ENCODE measurements at regions not wholly inside any gene's neighbourhood (a gene's known extent, or its start where the extent isn't known, plus 50 kb on each side); places are given as distances from the start of the nearest gene placed in this dataset.

DNA sequence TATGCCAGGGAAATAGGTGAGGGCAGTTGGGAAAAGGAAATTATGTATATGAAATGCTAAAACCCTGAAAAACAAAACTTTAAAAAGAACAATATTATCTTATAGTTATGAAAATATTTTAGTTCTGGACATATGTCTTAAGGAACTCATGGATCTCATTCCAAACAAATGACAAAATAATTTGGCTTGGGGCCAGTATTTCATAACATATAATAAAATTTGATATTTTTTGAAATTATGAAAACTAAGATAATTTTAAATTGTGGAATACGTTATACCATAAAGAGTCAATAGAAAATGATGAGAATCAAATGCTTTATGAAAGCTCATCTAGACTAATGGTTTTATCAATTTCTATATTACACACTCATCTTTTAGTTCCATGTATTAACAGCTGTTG, 173.8 kb upstream of the DCN start:
- Mint-ChIP-seq H3K27ac (ENCODE audit: low read depth, unreplicated experiment) (no peak overlapping the region), H3K27me3 (ENCODE audit: insufficient read depth, unreplicated experiment) (peaks cover 31% of the 10 kb centered on the region), H3K4me3 (ENCODE audit: unreplicated experiment) (no peak overlapping the region), H3K4me1 (ENCODE audit: insufficient read depth, unreplicated experiment) (peaks cover 4% of the 10 kb centered on the region), H3K36me3 (ENCODE audit: insufficient read depth, unreplicated experiment) (no peaks in the 10 kb centered on the region), H3K9me3 (ENCODE audit: unreplicated experiment) (no peaks in the 10 kb centered on the region)
- intact Hi-C loops (cut with micrococcal nuclease) = no loop called here
- POLR2A ChIA-PET = interaction anchor here (0.7 to 2.0 kb wide), 3 partner anchors 10 to 181 kb away, joined by 3 to 6 read pairs (median 5); no protein-coding TSS in a partner anchor
- DNase-seq (ENCODE audit: unreplicated experiment) = no peak
- CTCF ChIA-PET = interaction anchor here (0.6 to 3.5 kb wide), 14 partner anchors 9 to 1772 kb away, joined by 3 to 18 read pairs (median 4); no protein-coding TSS in a partner anchor
- TF ChIP-seq, protein P1, sequence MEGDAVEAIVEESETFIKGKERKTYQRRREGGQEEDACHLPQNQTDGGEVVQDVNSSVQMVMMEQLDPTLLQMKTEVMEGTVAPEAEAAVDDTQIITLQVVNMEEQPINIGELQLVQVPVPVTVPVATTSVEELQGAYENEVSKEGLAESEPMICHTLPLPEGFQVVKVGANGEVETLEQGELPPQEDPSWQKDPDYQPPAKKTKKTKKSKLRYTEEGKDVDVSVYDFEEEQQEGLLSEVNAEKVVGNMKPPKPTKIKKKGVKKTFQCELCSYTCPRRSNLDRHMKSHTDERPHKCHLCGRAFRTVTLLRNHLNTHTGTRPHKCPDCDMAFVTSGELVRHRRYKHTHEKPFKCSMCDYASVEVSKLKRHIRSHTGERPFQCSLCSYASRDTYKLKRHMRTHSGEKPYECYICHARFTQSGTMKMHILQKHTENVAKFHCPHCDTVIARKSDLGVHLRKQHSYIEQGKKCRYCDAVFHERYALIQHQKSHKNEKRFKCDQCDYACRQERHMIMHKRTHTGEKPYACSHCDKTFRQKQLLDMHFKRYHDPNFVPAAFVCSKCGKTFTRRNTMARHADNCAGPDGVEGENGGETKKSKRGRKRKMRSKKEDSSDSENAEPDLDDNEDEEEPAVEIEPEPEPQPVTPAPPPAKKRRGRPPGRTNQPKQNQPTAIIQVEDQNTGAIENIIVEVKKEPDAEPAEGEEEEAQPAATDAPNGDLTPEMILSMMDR (IDR thresholded peaks at IDR 0.05; ENCODE audit: unreplicated experiment) = no peak
- BruUV-seq (replicated peaks) = no TSS peak

DNA sequence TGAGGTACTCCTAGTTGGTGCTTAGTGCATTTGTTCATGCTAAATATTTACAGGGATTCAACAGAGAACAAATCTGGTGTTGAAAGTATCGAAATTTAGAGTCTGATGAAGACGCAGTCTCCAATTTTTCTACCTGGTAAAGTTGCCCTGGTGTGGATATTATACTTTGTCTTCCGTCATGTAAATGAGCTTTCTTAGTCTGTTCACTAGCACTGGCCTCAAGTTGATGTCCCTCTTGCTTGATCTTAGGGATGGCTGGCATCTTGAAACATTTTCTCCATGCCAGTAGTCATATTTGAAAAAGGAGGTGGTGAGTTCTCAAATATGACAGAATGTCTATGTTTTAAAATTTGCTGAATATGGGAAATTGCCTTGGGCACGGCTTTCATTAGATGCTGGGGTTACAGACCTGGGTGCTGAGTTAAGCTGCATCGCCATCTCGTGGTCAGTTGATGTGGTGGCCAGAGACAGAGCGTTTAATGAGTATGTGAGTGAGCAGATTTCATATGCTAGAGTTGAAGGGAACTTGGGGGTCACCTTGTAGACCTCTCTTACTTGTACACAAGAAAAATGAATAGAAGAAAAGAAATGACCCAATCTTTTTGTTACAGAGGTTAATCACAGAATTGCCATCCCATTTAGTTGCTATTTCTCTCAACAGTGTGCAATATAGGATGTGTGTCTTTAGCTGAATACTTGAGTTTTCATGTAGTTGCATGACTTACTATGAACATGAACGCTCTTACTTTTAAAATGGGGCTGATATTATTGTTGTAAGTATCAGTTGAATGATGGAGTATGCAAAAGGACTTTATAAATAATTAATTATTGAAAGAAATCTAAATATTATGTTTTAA, 172.8 kb upstream of the DCN start:
- no peak overlapping the region for H3K27ac Mint-ChIP-seq (ENCODE audit: low read depth, unreplicated experiment)
- no peaks in the 10 kb centered on the region for H3K36me3 Mint-ChIP-seq (ENCODE audit: insufficient read depth, unreplicated experiment)
- H3K4me3 Mint-ChIP-seq (ENCODE audit: unreplicated experiment) = no peak overlapping the region
- intact Hi-C loops (cut with micrococcal nuclease) = loop anchor here (1.0 kb wide), 3 partner anchors 177 to 410 kb away; no protein-coding TSS in a partner anchor
- no TSS peak for BruUV-seq (replicated peaks)
- DNase-seq (ENCODE audit: unreplicated experiment) = peak; percentile 81
- H3K4me1 Mint-ChIP-seq (ENCODE audit: insufficient read depth, unreplicated experiment) = peaks cover 4% of the 10 kb centered on the region
- ChIA-PET POLR2A (interaction anchor here (0.7 to 2.0 kb wide), 6 partner anchors 10 to 426 kb away, joined by 3 to 6 read pairs (median 4); no protein-coding TSS in a partner anchor), CTCF (interaction anchor here (0.5 to 3.6 kb wide), 35 partner anchors 10 to 1771 kb away, joined by 3 to 18 read pairs (median 3); no protein-coding TSS in a partner anchor)
- H3K9me3 Mint-ChIP-seq (ENCODE audit: unreplicated experiment) = no peaks in the 10 kb centered on the region
- TF ChIP-seq, protein P1 (IDR thresholded peaks at IDR 0.05; ENCODE audit: unreplicated experiment) = peak; percentile 80
- peaks cover 32% of the 10 kb centered on the region for H3K27me3 Mint-ChIP-seq (ENCODE audit: insufficient read depth, unreplicated experiment)

DNA sequence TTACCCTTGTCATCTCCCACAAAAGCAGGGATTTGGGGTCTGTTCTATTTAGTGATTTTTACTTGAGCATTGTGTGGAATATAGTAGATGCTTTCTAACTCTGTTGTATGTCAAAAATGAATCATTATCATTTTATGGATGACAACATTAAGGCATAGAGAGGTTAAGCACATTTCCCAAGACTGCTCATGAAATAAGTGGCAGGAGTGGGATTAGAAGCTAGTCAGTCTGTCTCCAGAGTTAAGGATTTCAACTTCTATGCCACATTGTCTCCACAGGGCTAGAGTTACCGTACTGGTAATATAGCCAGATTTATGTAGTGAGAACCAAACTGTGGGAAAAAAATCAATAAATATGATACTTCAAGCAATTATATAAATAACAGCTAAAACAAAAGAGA, 170.6 kb upstream of the DCN start:
- Mint-ChIP-seq H3K4me1 (ENCODE audit: insufficient read depth, unreplicated experiment) (peaks cover 4% of the 10 kb centered on the region), H3K27ac (ENCODE audit: low read depth, unreplicated experiment) (no peak overlapping the region), H3K36me3 (ENCODE audit: insufficient read depth, unreplicated experiment) (no peaks in the 10 kb centered on the region), H3K9me3 (ENCODE audit: unreplicated experiment) (no peaks in the 10 kb centered on the region), H3K4me3 (ENCODE audit: unreplicated experiment) (no peak overlapping the region), H3K27me3 (ENCODE audit: insufficient read depth, unreplicated experiment) (peaks cover 49% of the 10 kb centered on the region)
- ChIA-PET CTCF (interaction anchor here (0.6 to 3.6 kb wide), 11 partner anchors 8 to 409 kb away, joined by 3 to 18 read pairs (median 6); no protein-coding TSS in a partner anchor), POLR2A (no interaction called here)
- no TSS peak for BruUV-seq (replicated peaks)
- intact Hi-C loops (cut with micrococcal nuclease) = no loop called here
- TF ChIP-seq, protein P1 (IDR thresholded peaks at IDR 0.05; ENCODE audit: unreplicated experiment) = no peak
- DNase-seq (ENCODE audit: unreplicated experiment) = no peak

DNA sequence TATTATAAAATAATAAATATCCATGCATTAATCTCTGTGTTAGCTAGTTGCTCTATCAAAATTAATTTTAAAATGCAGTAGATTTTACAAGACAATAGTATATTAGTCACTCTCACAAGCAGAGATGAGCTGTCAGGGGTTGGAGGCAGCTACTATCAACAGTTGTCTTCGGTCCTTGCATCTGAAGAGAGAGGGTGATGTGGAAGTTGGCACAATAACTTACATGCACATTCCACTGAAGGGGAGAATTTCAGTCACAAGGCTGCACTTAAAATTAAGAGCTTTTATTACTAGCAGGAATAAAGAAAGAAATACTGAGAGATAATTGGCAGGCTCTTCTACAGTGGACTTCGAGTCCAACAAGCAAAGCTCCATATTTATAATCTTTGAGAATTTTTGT, 166.9 kb upstream of the DCN start:
- no peak for DNase-seq (ENCODE audit: unreplicated experiment)
- intact Hi-C loops (cut with micrococcal nuclease) = no loop called here
- Mint-ChIP-seq H3K4me1 (ENCODE audit: insufficient read depth, unreplicated experiment) (no peaks in the 10 kb centered on the region), H3K27ac (ENCODE audit: low read depth, unreplicated experiment) (no peak overlapping the region), H3K9me3 (ENCODE audit: unreplicated experiment) (no peaks in the 10 kb centered on the region), H3K36me3 (ENCODE audit: insufficient read depth, unreplicated experiment) (no peaks in the 10 kb centered on the region), H3K27me3 (ENCODE audit: insufficient read depth, unreplicated experiment) (peaks cover 69% of the 10 kb centered on the region), H3K4me3 (ENCODE audit: unreplicated experiment) (no peak overlapping the region)
- POLR2A ChIA-PET = interaction anchor here (0.8 kb wide), 1 partner anchor 912 kb away, joined by 3 read pairs; no protein-coding TSS in a partner anchor
- CTCF ChIA-PET = interaction anchor here (0.6 to 1.0 kb wide), 2 partner anchors 19 to 1032 kb away, joined by 3 read pairs; no protein-coding TSS in a partner anchor
- TF ChIP-seq, protein P1 (IDR thresholded peaks at IDR 0.05; ENCODE audit: unreplicated experiment) = no peak
- no TSS peak for BruUV-seq (replicated peaks)

Measured in MCF 10A (cell line).